Thoracic aorta (tissue), 2 donors: ENCODE measurements at regions not wholly inside any gene's neighbourhood (a gene's known extent, or its start where the extent isn't known, plus 50 kb on each side); places are given as distances from the start of the nearest gene placed in this dataset.

Experiments
- ATAC-seq: fragments of 150-250 bp; one replicate; pipeline ENCODE4 v1.8.0; 2017; ENCODE audit warnings: low read depth; ENCODE audit not compliant: insufficient number of reproducible peaks, low FRiP score
- DNase-seq: peaks from one replicate; pipeline ENCODE4 v3.0.0-alpha.2; 2020; ENCODE audit warnings: low spot score
- H3K27ac ChIP-seq, 2 donors: fragments of 200-600 bp; sonication (generic); 1 replicate in 1 of 2; 2 replicates in 1 of 2; pipeline ENCODE4 v1.5.1; 2016; ENCODE audit warnings: mild to moderate bottlenecking in 2 of 2, moderate library complexity in 2 of 2
- H3K27me3 ChIP-seq: fragments of 200-600 bp; sonication (generic); replicated peaks from 2 replicates; pipeline ENCODE4 v1.6.0; 2016; ENCODE audit warnings: mild to moderate bottlenecking; ENCODE audit not compliant: insufficient read depth
- H3K36me3 ChIP-seq: fragments of 200-600 bp; sonication (generic); one replicate; pipeline ENCODE4 v1.5.1; 2016
- H3K4me1 ChIP-seq, 2 donors: fragments of 200-600 bp; sonication (generic); 1 replicate in 1 of 2; 2 replicates in 1 of 2; pipeline versions ENCODE4 v1.5.1 to v1.6.0; 2016; ENCODE audit warnings: low read depth in 2 of 2, mild to moderate bottlenecking in 1 of 2; ENCODE audit not compliant: control insufficient read depth in 1 of 2
- H3K4me3 ChIP-seq: fragments of 200-600 bp; sonication (generic); 2 replicates; pipeline ENCODE4 v1.5.1; 2016; ENCODE audit warnings: mild to moderate bottlenecking
- H3K9me3 ChIP-seq: fragments of 200-600 bp; sonication (generic); 2 replicates; pipeline ENCODE4 v1.5.1; 2016
- TF ChIP-seq, protein P1 (sequence below): fragments of 200-600 bp; sonication (generic); IDR thresholded peaks from one replicate; pipeline ENCODE4 v1.5.1; 2019; ENCODE audit warnings: antibody characterized with exemption

DNA sequence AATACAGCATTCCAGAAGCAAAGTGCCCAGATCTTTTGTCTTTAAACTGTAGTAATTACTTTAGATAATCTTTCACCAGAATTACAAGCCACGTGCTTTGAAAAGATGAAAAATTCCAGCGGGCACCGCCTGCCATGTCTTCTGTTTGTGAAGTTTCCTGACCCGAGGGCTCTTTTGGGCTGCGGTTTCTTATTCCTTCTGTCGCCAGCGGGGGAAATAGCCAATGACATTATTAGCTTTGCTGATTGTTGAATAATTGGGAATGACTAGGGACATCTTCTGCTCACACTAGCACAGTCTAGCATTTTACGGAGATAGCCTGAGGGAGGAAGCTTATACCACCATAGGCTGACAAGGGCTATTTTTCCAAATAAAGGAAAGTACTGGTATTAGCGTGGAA lies 124.7 kb downstream of the SAMD5 start:
- H3K27ac ChIP-seq: no peak overlapping the region
- TF ChIP-seq, protein P1, sequence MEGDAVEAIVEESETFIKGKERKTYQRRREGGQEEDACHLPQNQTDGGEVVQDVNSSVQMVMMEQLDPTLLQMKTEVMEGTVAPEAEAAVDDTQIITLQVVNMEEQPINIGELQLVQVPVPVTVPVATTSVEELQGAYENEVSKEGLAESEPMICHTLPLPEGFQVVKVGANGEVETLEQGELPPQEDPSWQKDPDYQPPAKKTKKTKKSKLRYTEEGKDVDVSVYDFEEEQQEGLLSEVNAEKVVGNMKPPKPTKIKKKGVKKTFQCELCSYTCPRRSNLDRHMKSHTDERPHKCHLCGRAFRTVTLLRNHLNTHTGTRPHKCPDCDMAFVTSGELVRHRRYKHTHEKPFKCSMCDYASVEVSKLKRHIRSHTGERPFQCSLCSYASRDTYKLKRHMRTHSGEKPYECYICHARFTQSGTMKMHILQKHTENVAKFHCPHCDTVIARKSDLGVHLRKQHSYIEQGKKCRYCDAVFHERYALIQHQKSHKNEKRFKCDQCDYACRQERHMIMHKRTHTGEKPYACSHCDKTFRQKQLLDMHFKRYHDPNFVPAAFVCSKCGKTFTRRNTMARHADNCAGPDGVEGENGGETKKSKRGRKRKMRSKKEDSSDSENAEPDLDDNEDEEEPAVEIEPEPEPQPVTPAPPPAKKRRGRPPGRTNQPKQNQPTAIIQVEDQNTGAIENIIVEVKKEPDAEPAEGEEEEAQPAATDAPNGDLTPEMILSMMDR: no peak
- H3K27me3 ChIP-seq: no peaks in the 10 kb centered on the region
- H3K9me3 ChIP-seq: no peaks in the 10 kb centered on the region
- no peak overlapping the region for H3K4me3 ChIP-seq
- ATAC-seq (no peak), DNase-seq (no peak)
- no peaks in the 10 kb centered on the region for H3K4me1 ChIP-seq
- H3K36me3 ChIP-seq: no peaks in the 10 kb centered on the region

DNA sequence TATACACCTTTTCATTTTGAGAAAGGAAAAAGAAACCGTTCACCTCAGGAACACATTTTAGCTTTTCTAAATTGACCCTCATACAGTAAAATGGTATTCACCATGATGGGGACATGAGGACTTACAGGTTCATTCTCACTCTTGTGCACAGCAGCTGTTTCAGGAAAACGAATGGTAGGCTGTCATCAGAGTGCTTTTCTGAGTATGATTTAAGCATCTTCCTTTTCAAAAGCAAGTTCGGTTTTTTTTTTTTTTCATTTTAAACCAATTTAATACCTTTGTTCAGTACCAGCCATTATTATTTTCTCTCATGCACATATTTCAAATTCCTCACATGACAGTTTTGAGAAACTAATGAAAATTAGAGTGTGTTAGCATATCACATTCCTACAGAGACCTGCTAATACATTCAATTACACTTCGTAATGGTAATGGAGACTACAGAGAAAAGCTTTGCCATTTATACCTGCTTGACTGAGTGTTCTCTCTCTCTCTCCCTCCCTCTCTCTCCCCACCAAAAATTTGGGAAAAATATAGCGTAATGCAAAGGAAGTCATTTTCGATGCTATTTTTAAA lies 129.2 kb downstream of the SAMD5 start:
- no peak overlapping the region for H3K27ac ChIP-seq
- no peaks in the 10 kb centered on the region for H3K36me3 ChIP-seq
- no peak overlapping the region for H3K4me3 ChIP-seq
- H3K27me3 ChIP-seq: no peaks in the 10 kb centered on the region
- H3K9me3 ChIP-seq: no peaks in the 10 kb centered on the region
- TF ChIP-seq, protein P1: no peak
- ATAC-seq (no peak), DNase-seq (no peak)
- H3K4me1 ChIP-seq: no peaks in the 10 kb centered on the region

DNA sequence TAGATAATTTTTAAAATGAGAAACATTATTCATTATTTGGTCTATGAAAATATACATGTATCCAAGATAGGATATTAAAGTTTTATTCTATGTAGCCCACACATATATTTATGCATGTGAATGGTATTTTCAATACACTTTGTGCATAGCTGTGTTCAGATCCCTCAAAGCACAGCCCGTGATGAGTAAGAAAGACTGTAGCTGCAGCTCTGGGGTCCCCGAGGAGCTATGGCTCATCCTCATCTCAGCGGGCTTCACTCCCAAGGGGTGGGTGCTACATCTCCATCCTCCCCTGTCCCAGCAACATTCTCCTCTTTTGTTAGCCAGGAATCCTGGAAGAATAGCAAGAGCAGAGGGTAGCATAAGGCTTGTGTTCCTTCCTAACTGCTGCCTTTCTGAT lies 130.8 kb downstream of the SAMD5 start:
- TF ChIP-seq, protein P1: no peak
- ATAC-seq: no peak
- DNase-seq: no peak
- H3K4me3 ChIP-seq: no peak overlapping the region
- no peaks in the 10 kb centered on the region for H3K36me3 ChIP-seq
- no peaks in the 10 kb centered on the region for H3K27me3 ChIP-seq
- H3K27ac ChIP-seq: no peak overlapping the region
- H3K4me1 ChIP-seq: no peaks in the 10 kb centered on the region
- no peaks in the 10 kb centered on the region for H3K9me3 ChIP-seq

DNA sequence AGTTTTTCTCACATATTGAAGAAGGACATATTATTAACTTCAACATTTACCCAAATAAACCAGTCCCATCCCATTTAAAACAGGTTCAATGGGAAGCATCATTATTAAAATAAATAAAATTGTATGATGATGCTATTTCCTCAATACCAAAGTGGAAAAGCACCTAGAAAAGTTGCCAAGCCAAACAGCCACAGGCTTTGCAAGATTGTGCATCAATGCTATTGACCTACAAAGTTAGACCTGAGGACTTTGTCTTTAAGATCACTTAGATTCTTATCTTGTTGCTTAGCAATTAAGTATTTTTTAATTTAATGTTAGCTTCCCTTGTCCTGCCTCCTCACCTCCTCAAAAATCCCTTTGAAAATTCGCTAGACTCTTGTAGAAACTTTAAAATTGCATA lies 132.1 kb downstream of the SAMD5 start:
- no peaks in the 10 kb centered on the region for H3K4me1 ChIP-seq
- H3K36me3 ChIP-seq: no peaks in the 10 kb centered on the region
- no peak for ATAC-seq

DNA sequence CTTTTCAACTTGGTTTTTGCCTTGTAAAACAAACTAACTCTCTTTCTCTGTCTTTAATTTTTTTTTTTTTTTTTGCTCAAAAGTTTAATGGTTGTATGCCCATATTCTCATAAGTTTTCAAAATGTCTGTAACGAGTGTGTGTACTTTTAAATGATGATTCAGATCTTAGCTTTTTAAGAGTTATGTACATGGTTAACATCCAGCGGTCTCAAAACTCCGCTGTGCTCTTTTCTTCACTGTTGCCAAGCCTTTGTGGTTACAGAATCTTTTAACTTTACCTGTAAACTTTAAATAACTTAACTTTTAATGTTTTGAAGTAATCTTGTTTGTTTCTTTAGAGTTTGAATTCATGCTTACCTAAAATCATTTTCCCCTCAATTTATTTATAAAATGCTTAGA lies 133.0 kb downstream of the SAMD5 start:
- ATAC-seq (no peak), DNase-seq (no peak)
- H3K4me1 ChIP-seq: no peaks in the 10 kb centered on the region
- no peak overlapping the region for H3K27ac ChIP-seq
- no peaks in the 10 kb centered on the region for H3K9me3 ChIP-seq
- TF ChIP-seq, protein P1: no peak
- H3K4me3 ChIP-seq: no peak overlapping the region
- no peaks in the 10 kb centered on the region for H3K36me3 ChIP-seq
- no peaks in the 10 kb centered on the region for H3K27me3 ChIP-seq

More for the DNA sequence above, 132.1 kb downstream of the SAMD5 start:
- DNase-seq: no peak
- no peak overlapping the region for H3K27ac ChIP-seq
- no peak overlapping the region for H3K4me3 ChIP-seq
- TF ChIP-seq, protein P1: no peak
- no peaks in the 10 kb centered on the region for H3K27me3 ChIP-seq
- H3K9me3 ChIP-seq: no peaks in the 10 kb centered on the region
